ENCODE measurements at regions not wholly inside any gene's neighbourhood (a gene's known extent, or its start where the extent isn't known, plus 50 kb on each side); places are given as distances from the start of the nearest gene placed in this dataset.

GRCh38 chr4:117385526-117385925 is 300.1 kb upstream of the TRAM1L1 start:
- no peak for DNase-seq (ENCODE audit: low spot score in 2 of 2)
- no peak overlapping the region for H3K4me3 ChIP-seq (ENCODE audit: low read depth, poor library complexity, severe bottlenecking)
- TF ChIP-seq CTCF (IDR thresholded peaks at IDR 0.05) (no peak), POLR2A (IDR thresholded peaks at IDR 0.05) (no peak)
- 58 to 68% methylated on average over 1 of the region's 1 CpG for WGBS, 2 donors
- intact Hi-C loops (cut with DNase I; ENCODE audit: low total_unique reads), result no loop called here

DNA sequence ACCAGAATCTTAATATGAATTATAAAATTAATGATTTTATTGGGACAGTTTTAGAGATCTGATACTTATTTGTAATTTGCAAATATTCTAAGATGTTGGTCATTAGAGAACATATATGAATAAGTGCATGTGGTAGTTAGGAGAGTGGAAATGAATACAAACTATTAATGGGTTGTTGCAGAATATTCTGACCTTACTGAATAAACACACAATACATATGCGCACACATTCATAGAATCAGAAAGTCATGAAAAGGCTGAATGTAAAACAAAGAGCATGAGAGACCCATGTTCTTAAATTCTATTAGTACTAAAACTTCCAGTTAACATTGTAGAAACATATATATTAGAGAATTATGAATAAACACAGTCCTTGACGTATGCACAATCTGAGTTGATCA is 301.7 kb upstream of the TRAM1L1 start:
- no peak for DNase-seq (ENCODE audit: low spot score in 2 of 2)
- intact Hi-C loops (cut with DNase I; ENCODE audit: low total_unique reads), result no loop called here
- WGBS, 2 donors, result 89 to 90% methylated on average over 2 of the region's 2 CpGs
- TF ChIP-seq POLR2A (IDR thresholded peaks at IDR 0.05), result no peak
- no peak for TF ChIP-seq CTCF (IDR thresholded peaks at IDR 0.05)
- no peak overlapping the region for H3K4me3 ChIP-seq (ENCODE audit: low read depth, poor library complexity, severe bottlenecking)

GRCh38 chr4:117400039-117400835 is 314.9 kb upstream of the TRAM1L1 start:
- no peak for TF ChIP-seq CTCF (IDR thresholded peaks at IDR 0.05)
- TF ChIP-seq POLR2A (IDR thresholded peaks at IDR 0.05), result no peak
- no peak overlapping the region for H3K4me3 ChIP-seq (ENCODE audit: low read depth, poor library complexity, severe bottlenecking)
- intact Hi-C loops (cut with DNase I; ENCODE audit: low total_unique reads), result no loop called here
- DNase-seq (ENCODE audit: low spot score in 2 of 2), result no peak

DNA sequence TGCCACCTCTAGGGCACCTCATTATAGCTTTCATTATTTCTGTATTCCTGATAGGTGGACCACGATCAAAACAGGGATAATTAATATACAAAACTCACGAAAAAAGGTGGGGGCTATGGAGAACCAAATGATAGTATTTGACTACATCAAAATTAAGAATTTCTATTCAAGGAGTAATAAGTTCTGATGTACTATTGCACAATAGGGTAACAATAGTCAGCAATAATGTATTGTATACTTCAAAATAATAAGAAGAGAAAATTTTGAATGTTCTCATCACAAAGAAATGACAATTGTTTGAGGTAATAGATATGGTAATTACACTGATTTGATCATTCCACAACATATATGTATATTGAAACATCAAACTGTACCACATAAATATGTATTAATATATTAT is 327.3 kb upstream of the TRAM1L1 start:
- intact Hi-C loops (cut with DNase I; ENCODE audit: low total_unique reads), result no loop called here
- TF ChIP-seq CTCF (IDR thresholded peaks at IDR 0.05) (no peak), POLR2A (IDR thresholded peaks at IDR 0.05) (no peak)
- H3K4me3 ChIP-seq (ENCODE audit: low read depth, poor library complexity, severe bottlenecking), result no peak overlapping the region
- no peak for DNase-seq (ENCODE audit: low spot score in 2 of 2)
- 69 to 78% methylated on average over 2 of the region's 2 CpGs for WGBS, 2 donors

DNA sequence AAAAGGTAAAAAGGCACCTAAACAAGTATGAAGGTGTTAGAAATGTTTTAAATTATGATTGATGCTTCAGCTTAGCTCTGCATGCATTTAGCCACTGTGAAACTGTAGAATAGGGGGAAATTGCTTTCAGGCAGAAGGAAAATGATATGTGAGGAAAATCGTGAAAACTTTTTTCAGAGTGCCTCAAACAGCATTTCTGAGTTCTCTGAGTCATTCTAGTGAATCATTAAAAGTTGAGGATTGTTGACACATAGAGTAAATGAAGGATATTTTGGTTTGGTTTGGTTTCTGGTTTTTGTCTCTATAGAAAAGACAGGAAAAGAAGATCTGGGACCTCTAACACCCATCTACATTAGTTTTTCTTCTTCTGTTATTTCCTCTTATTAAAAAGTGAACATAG is 332.5 kb upstream of the TRAM1L1 start:
- intact Hi-C loops (cut with DNase I; ENCODE audit: low total_unique reads), result no loop called here
- 25 to 27% methylated on average over 1 of the region's 1 CpG for WGBS, 2 donors
- TF ChIP-seq POLR2A (IDR thresholded peaks at IDR 0.05) (no peak), CTCF (IDR thresholded peaks at IDR 0.05) (no peak)
- no peak for DNase-seq (ENCODE audit: low spot score in 2 of 2)
- H3K4me3 ChIP-seq (ENCODE audit: low read depth, poor library complexity, severe bottlenecking), result no peak overlapping the region

- no peak overlapping the region for H3K4me3 ChIP-seq (ENCODE audit: low read depth, poor library complexity, severe bottlenecking)
- intact Hi-C loops (cut with DNase I; ENCODE audit: low total_unique reads), result no loop called here
- no peak for DNase-seq (ENCODE audit: low spot score in 2 of 2)
- TF ChIP-seq CTCF (IDR thresholded peaks at IDR 0.05), result no peak
- TF ChIP-seq POLR2A (IDR thresholded peaks at IDR 0.05), result no peak
- 43 to 69% methylated on average over 1 of the region's 1 CpG for WGBS, 2 donors
Measured at GRCh38 chr4:117420948-117421347, 335.6 kb upstream of the TRAM1L1 start.

All from lower leg skin (tissue), 4 donors.